ENCODE measurements at regions not wholly inside any gene's neighbourhood (a gene's known extent, or its start where the extent isn't known, plus 50 kb on each side); places are given as distances from the start of the nearest gene placed in this dataset.

GRCh38 chr3:89974903-89975519 is 867.6 kb downstream of the EPHA3 start:
- no peak for TF ChIP-seq CTCF (IDR thresholded peaks at IDR 0.05)
- TF ChIP-seq POLR2A (IDR thresholded peaks at IDR 0.05) = no peak
- no peak for TF ChIP-seq EP300 (IDR thresholded peaks at IDR 0.05)
- TF ChIP-seq POLR2AphosphoS5 (IDR thresholded peaks at IDR 0.05) = no peak
